HG02852 (cell line): ENCODE measurements at regions not wholly inside any gene's neighbourhood (a gene's known extent, or its start where the extent isn't known, plus 50 kb on each side); places are given as distances from the start of the nearest gene placed in this dataset.

ENCODE experiments used
- ATAC-seq: cut with Tn5 transposase; IDR thresholded peaks from one replicate; pipeline ENCODE4 v1.9.1; 2021; ENCODE audit warnings: mild to moderate bottlenecking, moderate library complexity; ENCODE audit not compliant: unreplicated experiment

GRCh38 chr2:126792993-126793392, 105.7 kb upstream of the TEX51 start:
- ATAC-seq, result no peak

- no peak for ATAC-seq
Measured at GRCh38 chr2:126793885-126794613, 104.6 kb upstream of the TEX51 start.

- ATAC-seq, result no peak
Measured at GRCh38 chr2:126795656-126796055, 103.0 kb upstream of the TEX51 start.

- no peak for ATAC-seq
Measured at GRCh38 chr2:126796931-126797621, 101.6 kb upstream of the TEX51 start.

GRCh38 chr2:126797622-126798275, 100.9 kb upstream of the TEX51 start:
- no peak for ATAC-seq

GRCh38 chr2:126798276-126799140, 100.2 kb upstream of the TEX51 start:
- ATAC-seq, result no peak

GRCh38 chr2:126799301-126799700, 99.4 kb upstream of the TEX51 start:
- no peak for ATAC-seq

- ATAC-seq, result no peak
Measured at GRCh38 chr2:126801473-126801872, 97.2 kb upstream of the TEX51 start.

GRCh38 chr2:126802316-126802715, 96.4 kb upstream of the TEX51 start:
- ATAC-seq, result no peak

GRCh38 chr2:126802774-126803433, 95.8 kb upstream of the TEX51 start:
- no peak for ATAC-seq

- ATAC-seq, result no peak
Measured at GRCh38 chr2:126803434-126803775, 95.3 kb upstream of the TEX51 start.

- no peak for ATAC-seq
Measured at GRCh38 chr2:126804347-126804746, 94.3 kb upstream of the TEX51 start.

- no peak for ATAC-seq
Measured at GRCh38 chr2:126808929-126809328, 89.8 kb upstream of the TEX51 start.

- no peak for ATAC-seq
Measured at GRCh38 chr2:126809340-126809739, 89.3 kb upstream of the TEX51 start.

- no peak for ATAC-seq
Measured at GRCh38 chr2:126810001-126810400, 88.7 kb upstream of the TEX51 start.

GRCh38 chr2:126811101-126811500, 87.6 kb upstream of the TEX51 start:
- ATAC-seq, result no peak

GRCh38 chr2:126817172-126817571, 81.5 kb upstream of the TEX51 start:
- ATAC-seq, result no peak

- no peak for ATAC-seq
Measured at GRCh38 chr2:126822115-126822514, 76.6 kb upstream of the TEX51 start.

GRCh38 chr2:126822921-126823320, 75.8 kb upstream of the TEX51 start:
- ATAC-seq, result no peak

GRCh38 chr2:126823951-126824350, 74.7 kb upstream of the TEX51 start:
- ATAC-seq, result no peak

GRCh38 chr2:126824663-126825062, 74.0 kb upstream of the TEX51 start:
- no peak for ATAC-seq
